DOHH2 (cell line): ENCODE measurements at regions not wholly inside any gene's neighbourhood (a gene's known extent, or its start where the extent isn't known, plus 50 kb on each side); places are given as distances from the start of the nearest gene placed in this dataset.
"Not testable (repeated sequence)": the region's sequence is repeated elsewhere in the genome, so short reads cannot be mapped to it uniquely, and the experiment has no call there.

Experiments
- CTCF ChIP-seq: fragments of 200-600 bp; sonication (generic); IDR thresholded peaks from one replicate; pipeline ENCODE4 v1.5.1; 2014; ENCODE audit warnings: antibody characterized with exemption, mild to moderate bottlenecking, low read depth, low read length; ENCODE audit not compliant: poor library complexity, severe bottlenecking
- EZH2phosphoT487 ChIP-seq: fragments of 200-600 bp; sonication (generic); IDR thresholded peaks from 2 replicates; pipeline ENCODE4 v1.6.1; 2017; ENCODE audit warnings: borderline replicate concordance, mild to moderate bottlenecking, antibody characterized with exemption, low read length, moderate library complexity, mixed read lengths

DNA sequence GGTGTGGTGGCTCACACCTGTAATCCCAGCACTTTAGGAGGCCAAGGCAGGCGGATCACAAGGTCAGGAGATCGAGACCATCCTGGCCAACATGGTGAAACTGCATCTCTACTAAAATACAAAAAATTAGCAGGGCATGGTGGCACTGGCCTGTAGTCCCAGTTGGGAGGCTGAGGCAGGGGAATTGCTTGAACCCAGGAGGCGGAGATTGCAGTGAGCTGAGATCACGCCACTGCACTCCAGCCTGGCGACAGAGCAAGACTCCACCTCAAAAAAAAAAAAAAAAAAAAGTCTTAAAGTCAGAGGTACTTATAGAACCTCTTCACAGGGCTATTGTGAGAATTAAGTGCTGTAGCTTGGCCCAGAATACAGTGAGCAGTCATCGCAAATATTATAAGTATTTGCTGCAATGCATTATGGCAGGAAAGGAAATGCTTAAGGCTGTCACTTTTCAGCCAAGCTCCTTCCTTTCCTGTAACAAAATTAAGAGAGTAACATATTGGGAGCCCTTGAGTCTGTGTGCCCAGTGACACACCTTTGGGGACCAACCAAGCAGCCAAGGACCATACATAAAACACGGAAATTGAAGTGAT is 110.9 kb upstream of the HAND1 start:
- TF ChIP-seq CTCF, EZH2phosphoT487: not testable (repeated sequence)
